OCI-LY7 (cell line): ENCODE measurements at regions not wholly inside any gene's neighbourhood (a gene's known extent, or its start where the extent isn't known, plus 50 kb on each side); places are given as distances from the start of the nearest gene placed in this dataset.
"Not testable (repeated sequence)": the region's sequence is repeated elsewhere in the genome, so short reads cannot be mapped to it uniquely, and the experiment has no call there.

Experiments
- BruUV-seq: library from RNA; stranded (reverse); fragments of 400-500 nt; replicated peaks from 2 replicates; lab custom pipeline; 2021; lab: Mats Ljungman, UMichigan
- CTCF ChIA-PET: fragments of 300-600 bp; sonication (Branson Sonifier 250); formaldehyde crosslinking; loops from one replicate; lab custom pipeline; 2022; ENCODE audit warnings: antibody characterized with exemption; ENCODE audit not compliant: unreplicated experiment; lab: Charles Lee
- POLR2A ChIA-PET: fragments of 300-600 bp; sonication (Branson Sonifier 250); formaldehyde crosslinking; loops from one replicate; lab custom pipeline; 2022; ENCODE audit warnings: antibody characterized with exemption; lab: Charles Lee
- DNase-seq: peaks from one replicate; pipeline ENCODE4 v3.0.0-alpha.2; 2015; ENCODE audit warnings: low spot score
- H2AFZ ChIP-seq: fragments of 200-600 bp; sonication (generic), shearing (Covaris generic); 2 replicates; pipeline ENCODE4 v1.6.1; 2014; ENCODE audit warnings: mild to moderate bottlenecking, antibody characterized with exemption, low read length, moderate library complexity
- H3K27ac ChIP-seq: fragments of 200-600 bp; sonication (generic); 2 replicates; pipeline ENCODE4 v1.5.1; 2014; ENCODE audit warnings: mixed run types, low read depth, mild to moderate bottlenecking, moderate library complexity, low read length, inconsistent platforms; ENCODE audit not compliant: poor library complexity, severe bottlenecking
- H3K36me3 ChIP-seq: fragments of 200-600 bp; sonication (generic); 2 replicates; pipeline ENCODE4 v1.6.1; 2014; ENCODE audit warnings: mild to moderate bottlenecking, antibody characterized with exemption, low read length, moderate library complexity, mixed read lengths; ENCODE audit not compliant: insufficient read depth
- H3K4me1 ChIP-seq: fragments of 200-600 bp; sonication (generic); 2 replicates; pipeline ENCODE4 v1.5.1; 2014; ENCODE audit warnings: mild to moderate bottlenecking, low read length; ENCODE audit not compliant: insufficient read depth, poor library complexity, severe bottlenecking
- H3K4me2 ChIP-seq: fragments of 200-600 bp; sonication (generic); 2 replicates; pipeline ENCODE4 v1.6.1; 2014; ENCODE audit warnings: mild to moderate bottlenecking, low read length
- H3K4me3 ChIP-seq: fragments of 200-600 bp; sonication (generic); 2 replicates; pipeline ENCODE4 v1.5.1; 2014; ENCODE audit warnings: mild to moderate bottlenecking, low read depth, low read length; ENCODE audit not compliant: poor library complexity, severe bottlenecking
- H3K79me2 ChIP-seq: fragments of 200-600 bp; sonication (generic); 2 replicates; pipeline ENCODE4 v1.6.1; 2016; ENCODE audit warnings: low read depth, mild to moderate bottlenecking, low read length, moderate library complexity, mixed read lengths; ENCODE audit not compliant: insufficient read depth
- H3K9me2 ChIP-seq: fragments of 200-600 bp; sonication (generic); 2 replicates; pipeline ENCODE4 v1.6.1; 2016; ENCODE audit warnings: mild to moderate bottlenecking, low read length, mixed read lengths; ENCODE audit not compliant: insufficient read depth
- H3K9me3 ChIP-seq: fragments of 200-600 bp; sonication (generic); 2 replicates; pipeline ENCODE4 v1.6.1; 2014; ENCODE audit warnings: mild to moderate bottlenecking, mixed run types, low read length, mixed read lengths
- H4K20me1 ChIP-seq: fragments of 200-600 bp; sonication (generic); 2 replicates; pipeline ENCODE4 v1.6.1; 2014; ENCODE audit warnings: mild to moderate bottlenecking, antibody characterized with exemption, low read length, moderate library complexity, mixed read lengths; ENCODE audit not compliant: insufficient read depth
- EZH2phosphoT487 ChIP-seq: fragments of 200-600 bp; sonication (generic); IDR thresholded peaks from 2 replicates; pipeline ENCODE4 v1.6.1; 2018; ENCODE audit warnings: low read depth, borderline replicate concordance, mild to moderate bottlenecking, mixed run types, antibody characterized with exemption, low read length, moderate library complexity, mixed read lengths
- intact Hi-C: fragments of 100-400 bp; cut with micrococcal nuclease; formaldehyde crosslinking; loops from one replicate; pipeline ENCODE4 v1.10.0; 2022; ENCODE audit not compliant: unreplicated experiment
- TF ChIP-seq, protein P1 (sequence below): fragments of 200-600 bp; sonication (generic); conservative IDR thresholded peaks from 2 replicates; pipeline ENCODE4 v1.5.1; 2014; ENCODE audit warnings: mild to moderate bottlenecking, antibody characterized with exemption, low read length, moderate library complexity, mixed read lengths

DNA sequence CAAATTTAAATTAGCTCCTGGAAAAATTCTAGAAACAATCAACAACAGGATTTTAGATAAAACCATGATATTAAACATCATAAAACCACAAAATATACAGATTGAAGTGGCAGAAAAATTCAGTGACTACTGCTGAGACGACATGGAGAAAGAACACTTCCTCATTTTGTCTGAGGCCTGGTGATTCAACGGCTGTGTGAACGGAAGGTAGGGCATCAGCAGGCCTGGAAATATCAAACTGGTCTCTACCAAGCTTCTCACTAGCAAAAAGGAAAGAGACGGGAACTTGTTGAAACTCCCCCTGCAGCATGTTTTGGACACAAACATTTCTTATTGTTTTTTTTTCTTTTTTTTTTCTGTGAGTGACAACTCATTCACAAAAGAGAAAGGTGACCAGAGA lies 58.0 kb upstream of the AHI1 start:
- DNase-seq: peak; percentile 21
- Histone ChIP-seq H3K79me2 (no peaks in the 10 kb centered on the region), H4K20me1 (no peaks in the 10 kb centered on the region), H3K4me3 (no peak overlapping the region), H3K36me3 (no peaks in the 10 kb centered on the region), H3K27ac (no peak overlapping the region), H3K9me3 (no peaks in the 10 kb centered on the region), H3K4me2 (no peak overlapping the region), H3K4me1 (no peaks in the 10 kb centered on the region), H2AFZ (peak overlapping the region; percentile 23), H3K9me2 (no peaks in the 10 kb centered on the region)
- intact Hi-C loops: no loop called here
- CTCF ChIA-PET: no interaction called here
- TF ChIP-seq, protein P1, sequence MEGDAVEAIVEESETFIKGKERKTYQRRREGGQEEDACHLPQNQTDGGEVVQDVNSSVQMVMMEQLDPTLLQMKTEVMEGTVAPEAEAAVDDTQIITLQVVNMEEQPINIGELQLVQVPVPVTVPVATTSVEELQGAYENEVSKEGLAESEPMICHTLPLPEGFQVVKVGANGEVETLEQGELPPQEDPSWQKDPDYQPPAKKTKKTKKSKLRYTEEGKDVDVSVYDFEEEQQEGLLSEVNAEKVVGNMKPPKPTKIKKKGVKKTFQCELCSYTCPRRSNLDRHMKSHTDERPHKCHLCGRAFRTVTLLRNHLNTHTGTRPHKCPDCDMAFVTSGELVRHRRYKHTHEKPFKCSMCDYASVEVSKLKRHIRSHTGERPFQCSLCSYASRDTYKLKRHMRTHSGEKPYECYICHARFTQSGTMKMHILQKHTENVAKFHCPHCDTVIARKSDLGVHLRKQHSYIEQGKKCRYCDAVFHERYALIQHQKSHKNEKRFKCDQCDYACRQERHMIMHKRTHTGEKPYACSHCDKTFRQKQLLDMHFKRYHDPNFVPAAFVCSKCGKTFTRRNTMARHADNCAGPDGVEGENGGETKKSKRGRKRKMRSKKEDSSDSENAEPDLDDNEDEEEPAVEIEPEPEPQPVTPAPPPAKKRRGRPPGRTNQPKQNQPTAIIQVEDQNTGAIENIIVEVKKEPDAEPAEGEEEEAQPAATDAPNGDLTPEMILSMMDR: no peak
- no peak for TF ChIP-seq EZH2phosphoT487
- POLR2A ChIA-PET: interaction anchor here (0.6 to 0.7 kb wide), 3 partner anchors 13 to 663 kb away, joined by 3 read pairs; no protein-coding TSS in a partner anchor
- BruUV-seq: no TSS peak

DNA sequence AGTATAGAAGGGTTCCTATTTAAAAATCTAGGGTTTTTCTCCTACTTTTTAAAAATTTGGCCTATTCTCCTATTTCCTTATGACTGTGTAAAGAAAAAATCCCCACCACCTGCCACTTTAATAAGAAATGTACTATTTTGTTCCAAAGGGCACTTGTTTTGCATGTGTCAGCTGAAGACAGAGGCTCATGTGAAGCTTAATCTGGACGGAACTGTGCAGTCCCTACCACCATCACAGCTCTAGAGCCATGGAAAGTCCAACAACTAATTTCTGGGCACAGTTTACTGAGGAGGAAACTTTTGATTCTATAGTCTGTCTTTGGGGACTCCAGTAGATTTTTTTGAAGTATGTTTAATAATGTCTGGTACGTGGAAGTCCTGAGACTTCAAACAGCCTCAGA lies 60.0 kb upstream of the AHI1 start:
- TF ChIP-seq, protein P1: no peak
- TF ChIP-seq EZH2phosphoT487: no peak
- DNase-seq: no peak
- ChIA-PET POLR2A (interaction anchor here (0.6 kb wide), 1 partner anchor 898 kb away, joined by 3 read pairs; no protein-coding TSS in a partner anchor), CTCF (no interaction called here)
- H3K36me3 ChIP-seq: no peaks in the 10 kb centered on the region
- BruUV-seq: no TSS peak
- no peak overlapping the region for H3K4me3 ChIP-seq
- H3K27ac ChIP-seq: no peak overlapping the region
- intact Hi-C loops: no loop called here
- no peaks in the 10 kb centered on the region for H3K9me2 ChIP-seq
- H3K4me2 ChIP-seq: no peak overlapping the region
- H3K9me3 ChIP-seq: no peaks in the 10 kb centered on the region
- H3K79me2 ChIP-seq: no peaks in the 10 kb centered on the region
- H2AFZ ChIP-seq: no peak overlapping the region
- no peaks in the 10 kb centered on the region for H4K20me1 ChIP-seq
- H3K4me1 ChIP-seq: no peaks in the 10 kb centered on the region

DNA sequence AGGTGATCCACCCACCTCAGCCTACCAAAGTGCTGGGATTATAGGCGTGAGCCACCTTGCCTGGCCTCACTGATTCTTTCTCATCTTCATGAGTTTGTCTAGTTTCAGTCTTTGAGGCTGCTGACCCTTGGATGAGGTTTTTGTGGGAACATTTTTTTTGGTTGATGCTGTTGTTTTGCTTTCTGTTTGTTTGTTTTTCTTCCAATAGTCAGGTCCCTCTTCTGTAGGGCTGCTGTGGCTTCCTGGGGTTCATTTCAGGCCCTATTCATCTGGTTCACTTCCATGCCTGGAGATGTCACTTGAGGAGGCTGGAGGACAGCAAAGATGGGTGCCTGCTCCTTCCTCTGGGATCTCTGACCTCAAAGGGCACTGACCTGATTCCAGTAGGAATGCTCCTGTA lies 68.1 kb upstream of the AHI1 start:
- CTCF ChIA-PET, intact Hi-C loops, H4K20me1 ChIP-seq, H2AFZ ChIP-seq, H3K36me3 ChIP-seq, H3K9me2 ChIP-seq, H3K4me1 ChIP-seq, BruUV-seq, H3K9me3 ChIP-seq, POLR2A ChIA-PET, H3K4me3 ChIP-seq, H3K79me2 ChIP-seq, H3K4me2 ChIP-seq, DNase-seq, H3K27ac ChIP-seq: not testable (repeated sequence)
